ENCODE measurements at regions not wholly inside any gene's neighbourhood (a gene's known extent, or its start where the extent isn't known, plus 50 kb on each side); places are given as distances from the start of the nearest gene placed in this dataset.

GRCh38 chr2:122562775-122563174 is 807.3 kb downstream of the TSN start:
- no peak for TF ChIP-seq CTCF (IDR thresholded peaks at IDR 0.05; ENCODE audit: control extremely low read depth in 1 of 3, insufficient read depth in 1 of 3, low read depth in 1 of 3, low read length in 3 of 3)
- TF ChIP-seq MAX (IDR thresholded peaks at IDR 0.05) = no peak
